K562 (cell line): ENCODE measurements at regions not wholly inside any gene's neighbourhood (a gene's known extent, or its start where the extent isn't known, plus 50 kb on each side); places are given as distances from the start of the nearest gene placed in this dataset.
A peak's percentile ranks its signal among the peaks of the same experiment; 100 is the strongest.

Source experiments
- ATAC-seq: fragments of 200-7000 bp; cut with Tn5 transposase; 3 replicates; pipeline ENCODE4 v1.9.1; 2020; ENCODE audit warnings: moderate library complexity
- BruUV-seq: library from RNA; stranded (reverse); fragments of 400-500 nt; replicated peaks from 2 replicates; lab custom pipeline; 2021; lab: Mats Ljungman, UMichigan
- CTCF ChIA-PET: fragments of 300-600 bp; formaldehyde crosslinking; extraction: SDS; loops from one replicate; lab custom pipeline; 2021; ENCODE audit warnings: low intra/inter-chr PET ratio; lab: Yijun Ruan, JAX
- POLR2A ChIA-PET: fragments of 300-600, 350-650 bp; sonication (Branson Sonifier 250); formaldehyde crosslinking; extraction: SDS; loops from one replicate; lab custom pipeline; 2021; ENCODE audit warnings: antibody characterized with exemption, inconsistent platforms; lab: Yijun Ruan, JAX
- DNase-seq, 4 experiments: peaks; one replicate each; pipeline versions ENCODE4 v3.0.0 to v3.0.0-alpha.2; 2011 to 2018; ENCODE audit warnings: low spot score in 3 of 4, mixed read lengths in 3 of 4; ENCODE audit errors: extremely low read depth in 1 of 4
- FAIRE-seq: peaks from 2 replicates; lab custom pipeline; 2011; peaks lifted over from hg19 to GRCh38; lab: Jason Lieb, UNC
- H2AFZ ChIP-seq: 2 replicates; pipeline ENCODE4 v1.6.0; 2011; ENCODE audit warnings: low read depth, low read length, control low read depth, inconsistent platforms
- H3K27ac ChIP-seq: fragments of 200-600 bp; 3 replicates; pipeline ENCODE4 v1.8.0; 2011; ENCODE audit warnings: low read depth, mild to moderate bottlenecking, control low read depth, inconsistent platforms, low read length, moderate library complexity, mixed read lengths; ENCODE audit errors: extremely low read depth
- H3K27me3 ChIP-seq, 2 experiments: fragments of 300-600 bp in 1 of 2; 2 replicates in 1 of 2; 3 replicates in 1 of 2; pipeline versions ENCODE4 v1.6.0 to v1.8.0; 2011; ENCODE audit warnings: inconsistent platforms in 2 of 2, low read length in 2 of 2, mild to moderate bottlenecking in 1 of 2, mixed read lengths in 1 of 2, moderate library complexity in 1 of 2; ENCODE audit not compliant: control insufficient read depth in 2 of 2, insufficient read depth in 2 of 2
- H3K36me3 ChIP-seq: fragments of 300-600 bp; 3 replicates; pipeline ENCODE4 v1.8.0; 2011; ENCODE audit warnings: mild to moderate bottlenecking, low read length, inconsistent platforms; ENCODE audit not compliant: control insufficient read depth, insufficient read depth
- H3K4me1 ChIP-seq, 2 experiments: fragments of 200-600 bp in 1 of 2; replicated peaks in 1 of 2; 2 replicates in 1 of 2; 3 replicates in 1 of 2; pipeline versions ENCODE4 v1.5.1 to v1.8.0; 2011; ENCODE audit warnings: inconsistent platforms in 2 of 2, low read length in 2 of 2, mild to moderate bottlenecking in 1 of 2, mixed read lengths in 1 of 2, moderate library complexity in 1 of 2; ENCODE audit not compliant: control insufficient read depth in 2 of 2, insufficient read depth in 2 of 2
- H3K4me2 ChIP-seq: 2 replicates; pipeline ENCODE4 v1.6.1; 2011; ENCODE audit warnings: low read length, control low read depth, inconsistent platforms, mixed read lengths; ENCODE audit not compliant: insufficient read depth
- H3K4me3 ChIP-seq: fragments of 200-600 bp; sonication (generic), shearing (Covaris generic); 2 replicates; pipeline ENCODE4 v1.5.1; 2016; ENCODE audit warnings: control low read depth, inconsistent platforms
- H3K79me2 ChIP-seq: fragments of 200-600 bp; 3 replicates; pipeline ENCODE4 v1.8.0; 2011; ENCODE audit warnings: low read length, inconsistent platforms; ENCODE audit not compliant: control insufficient read depth, insufficient read depth
- H3K9ac ChIP-seq, 2 experiments: 2 replicates each; pipeline versions ENCODE4 v1.6.0 to v1.6.1; 2011; ENCODE audit warnings: low read depth in 2 of 2, low read length in 2 of 2, control low read depth in 1 of 2, inconsistent platforms in 1 of 2, mild to moderate bottlenecking in 1 of 2, mixed read lengths in 1 of 2; ENCODE audit not compliant: insufficient read depth in 1 of 2
- H3K9me1 ChIP-seq: one replicate; pipeline ENCODE4 v1.6.0; 2011; ENCODE audit warnings: inconsistent platforms, mild to moderate bottlenecking, low read length, moderate library complexity; ENCODE audit not compliant: control insufficient read depth, insufficient read depth
- H3K9me3 ChIP-seq: replicated peaks from 2 replicates; pipeline ENCODE4 v1.5.1; 2011; ENCODE audit warnings: low read depth, low read length, inconsistent platforms; ENCODE audit not compliant: control insufficient read depth, insufficient read depth
- H4K20me1 ChIP-seq: replicated peaks from 2 replicates; pipeline ENCODE4 v1.6.1; 2011; ENCODE audit warnings: low read length, inconsistent platforms, mixed read lengths; ENCODE audit not compliant: control insufficient read depth, insufficient read depth
- CTBP1 ChIP-seq: fragments of 450-650 bp; IDR thresholded peaks from 2 replicates; pipeline ENCODE4 v1.6.1; 2016; ENCODE audit warnings: borderline replicate concordance
- CXXC5 ChIP-seq: fragments of 250-450 bp; sonication (Bioruptor Pico); IDR thresholded peaks from 2 replicates; pipeline ENCODE4 v1.8.0; 2022; ENCODE audit warnings: inconsistent platforms, mild to moderate bottlenecking, moderate library complexity
- ELF1 ChIP-seq: fragments of 200-800 bp; sonication (Bioruptor generic); IDR thresholded peaks from 2 replicates; pipeline ENCODE4 v1.6.1; 2016; ENCODE audit warnings: missing genetic modification characterization, missing compliant biosample characterization
- GABPA ChIP-seq: fragments of 200-800 bp; sonication (Bioruptor generic); conservative IDR thresholded peaks from 2 replicates; pipeline ENCODE4 v1.6.1; 2016; ENCODE audit warnings: low read depth, missing genetic modification characterization, missing compliant biosample characterization
- MAZ ChIP-seq, 2 experiments: fragments of 450-650 bp in 1 of 2; sonication (generic) in 1 of 2; formaldehyde crosslinking; IDR thresholded peaks in 1 of 2; conservative IDR thresholded peaks in 1 of 2; 2 replicates each; pipeline versions ENCODE4 v1.4.0 to v1.5.0; 2020; ENCODE audit warnings: mild to moderate bottlenecking in 1 of 2, missing genetic modification reagents in 1 of 2
- NR2C2 ChIP-seq, 2 experiments: fragments of 200-800 bp in 1 of 2; sonication (Bioruptor generic) in 1 of 2; sonication (generic) in 1 of 2; formaldehyde crosslinking in 1 of 2; IDR thresholded peaks; 2 replicates each; pipeline versions ENCODE4 v1.6.1 to v1.8.0; 2016 to 2022; ENCODE audit warnings: mild to moderate bottlenecking in 1 of 2, missing compliant biosample characterization in 1 of 2, missing genetic modification characterization in 1 of 2, missing genetic modification reagents in 1 of 2
- NR4A1 ChIP-seq, 2 experiments: fragments of 250-450 bp in 1 of 2; fragments of 450-650 bp in 1 of 2; sonication (Bioruptor Pico) in 1 of 2; IDR thresholded peaks; 2 replicates each; pipeline versions ENCODE4 v1.4.0 to v1.6.1; 2016 to 2020; ENCODE audit warnings: mild to moderate bottlenecking in 2 of 2, missing compliant biosample characterization in 1 of 2, missing genetic modification characterization in 1 of 2, moderate library complexity in 1 of 2
- RAD21 ChIP-seq, 2 experiments: fragments of 250-450 bp in 1 of 2; fragments of 450-650 bp in 1 of 2; sonication (Bioruptor Pico) in 1 of 2; formaldehyde crosslinking in 1 of 2; IDR thresholded peaks in 1 of 2; conservative IDR thresholded peaks in 1 of 2; 2 replicates each; pipeline versions ENCODE4 v1.4.0 to v1.8.0; 2020 to 2022; ENCODE audit warnings: mild to moderate bottlenecking in 2 of 2, moderate library complexity in 1 of 2
- SMAD4 ChIP-seq: fragments of 250-450 bp; sonication (Bioruptor Pico); conservative IDR thresholded peaks from 2 replicates; pipeline ENCODE4 v1.8.0; 2021; ENCODE audit warnings: inconsistent platforms, mild to moderate bottlenecking, moderate library complexity
- SRSF1 ChIP-seq: fragments of 200-400 bp; formaldehyde crosslinking; IDR thresholded peaks from 2 replicates; pipeline ENCODE4 v1.6.1; 2017; ENCODE audit warnings: mild to moderate bottlenecking, low read depth, low read length, moderate library complexity
- ZNF134 ChIP-seq: fragments of 250-450 bp; sonication (Bioruptor Pico); conservative IDR thresholded peaks from 2 replicates; pipeline ENCODE4 v1.4.0; 2020
- WGBS: fragments of 100-300 bp; shearing (Covaris generic); methylation state at CpG from one replicate; pipeline ENCODE4 v1.1.6; 2016; ENCODE audit warnings: low coverage, mixed read lengths; ENCODE audit not compliant: insufficient coverage; ENCODE audit errors: missing lambda C conversion rate; 5-methylcytosine and 5-hydroxymethylcytosine counted together
- in situ Hi-C: fragments of 300-500 bp; cut with MboI; formaldehyde crosslinking; loops from 4 replicates; pipeline ENCODE4 v1.15.0; 2018; ENCODE audit warnings: inconsistent platforms, mixed read lengths
- intact Hi-C: fragments of 100-400 bp; cut with micrococcal nuclease; formaldehyde crosslinking; loops from 2 replicates; pipeline ENCODE4 v1.14.2; 2022
- TF ChIP-seq, protein P1 (sequence below), 3 experiments: IDR thresholded peaks in 2 of 3; conservative IDR thresholded peaks in 1 of 3; 2 replicates each; pipeline ENCODE4 v1.5.1; 2011 to 2012; ENCODE audit warnings: low read length in 3 of 3, mild to moderate bottlenecking in 3 of 3, control low read depth in 2 of 3, improper control_type of control experiment in 1 of 3, inconsistent platforms in 1 of 3, low read depth in 1 of 3, mixed read lengths in 1 of 3, moderate library complexity in 1 of 3; ENCODE audit not compliant: insufficient read depth in 2 of 3
- TF ChIP-seq, protein P2 (sequence below): IDR thresholded peaks from 2 replicates; pipeline ENCODE4 v1.6.1; 2011; ENCODE audit warnings: borderline replicate concordance, low read depth, mild to moderate bottlenecking, moderate library complexity, low read length; ENCODE audit not compliant: insufficient read depth, poor library complexity, severe bottlenecking

DNA sequence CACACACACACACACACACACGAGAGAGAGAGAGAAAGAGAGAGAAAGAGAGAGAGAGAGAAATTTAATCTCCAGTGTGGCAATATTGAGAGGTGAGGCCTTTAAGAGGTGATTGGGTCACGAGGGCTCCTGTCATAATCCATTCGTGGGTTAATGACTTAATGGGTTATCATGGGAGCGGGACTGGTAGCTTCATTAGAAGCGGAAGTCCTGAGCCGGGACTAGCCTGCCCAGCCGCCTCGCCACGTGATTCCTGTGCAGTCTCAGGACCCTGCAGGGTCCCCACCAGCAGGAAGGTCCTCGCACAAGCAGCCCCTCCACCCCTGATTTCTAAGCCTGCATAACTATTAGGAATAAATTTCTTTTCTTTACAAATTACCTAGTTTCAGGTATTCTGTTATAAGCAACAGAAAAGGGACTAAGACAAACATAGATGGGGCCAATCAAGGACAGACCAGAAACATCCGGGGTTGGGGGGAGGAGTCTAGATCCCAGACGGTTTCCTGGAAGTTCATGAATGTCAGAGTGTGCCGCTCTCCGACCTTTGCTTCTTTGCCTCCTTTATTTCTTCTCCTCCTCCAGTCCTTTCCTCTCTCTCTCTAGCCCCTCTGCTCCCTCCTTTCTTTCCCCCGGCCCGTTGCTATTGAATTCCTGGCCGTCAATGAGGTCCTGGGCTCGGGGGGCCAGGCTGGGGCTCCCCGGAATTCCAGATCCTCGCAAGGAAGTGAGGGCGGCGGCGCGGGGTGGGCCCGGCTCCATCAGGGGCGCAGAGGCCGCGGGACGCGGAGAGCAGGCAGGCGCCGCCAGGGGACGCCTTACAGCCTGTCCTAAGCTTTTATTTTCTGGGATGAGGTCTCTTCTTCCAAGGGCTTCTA is 146.8 kb downstream of the CYP26A1 start:
- Histone ChIP-seq H3K27ac (no peak overlapping the region), H3K4me2 (peak overlapping the region; percentile 52), H3K4me3 (peak overlapping the region; percentile 19; the same call in 1 of the 2 replicates), H2AFZ (peak overlapping the region; percentile 77), H3K9me3 (no peaks in the 10 kb centered on the region), H3K79me2 (no peaks in the 10 kb centered on the region), H3K36me3 (no peaks in the 10 kb centered on the region), H3K27me3 (peaks cover 0 to 1% of the 10 kb centered on the region in 2 experiments; a peak in 2 of 5 replicates), H4K20me1 (no peaks in the 10 kb centered on the region), H3K9ac (no peak overlapping the region), H3K9me1 (no peaks in the 10 kb centered on the region), H3K4me1 (peaks cover 3 to 6% of the 10 kb centered on the region in 2 experiments; a peak in 2 of 5 replicates)
- intact Hi-C loops (loop anchor here (1.0 to 10.0 kb wide), 2 partner anchors 69 to 134 kb away; no protein-coding TSS in a partner anchor), in situ Hi-C loops (no loop called here)
- DNase-seq, result peak; percentile 20 to 35 (median 26)
- FAIRE-seq, result no peak
- 9% methylated on average over 26 of the region's 33 CpGs for WGBS
- ATAC-seq, result peak; percentile 87
- no TSS peak for BruUV-seq
- POLR2A ChIA-PET, result no interaction called here
- CTCF ChIA-PET, result no interaction called here
- TF ChIP-seq RAD21 (CRISPR knock-in tag; conservative IDR thresholded peaks at IDR 0.05 in 1 of 2, IDR thresholded peaks at IDR 0.05 in 1 of 2) (peak in 1 of 2 experiments; percentile 22; a peak in 1 of 4 replicates), NR2C2 (CRISPR knock-in tag; IDR thresholded peaks at IDR 0.05) (no peak), NR2C2 (tag; IDR thresholded peaks at IDR 0.05) (peak; percentile 24), SMAD4 (peak; percentile 61), SRSF1 (no peak), ZNF134 (CRISPR knock-in tag) (peak; percentile 99), MAZ (CRISPR knock-in tag; conservative IDR thresholded peaks at IDR 0.05 in 1 of 2, IDR thresholded peaks at IDR 0.05 in 1 of 2) (peak in 1 of 2 experiments; percentile 47; a peak in 1 of 4 replicates), GABPA (0 out of 2 replicates have a peak, but pooled peaks have one; percentile 21), CTBP1 (0 out of 2 replicates have a peak, but pooled peaks have one; percentile 32), ELF1 (tag) (0 out of 2 replicates have a peak, but pooled peaks have one; percentile 13), CXXC5 (CRISPR knock-in tag) (peak; percentile 49), NR4A1 (CRISPR knock-in tag; IDR thresholded peaks at IDR 0.05) (no peak), NR4A1 (tag; IDR thresholded peaks at IDR 0.05) (0 out of 2 replicates have a peak, but pooled peaks have one; percentile 22)
- TF ChIP-seq, protein P1, sequence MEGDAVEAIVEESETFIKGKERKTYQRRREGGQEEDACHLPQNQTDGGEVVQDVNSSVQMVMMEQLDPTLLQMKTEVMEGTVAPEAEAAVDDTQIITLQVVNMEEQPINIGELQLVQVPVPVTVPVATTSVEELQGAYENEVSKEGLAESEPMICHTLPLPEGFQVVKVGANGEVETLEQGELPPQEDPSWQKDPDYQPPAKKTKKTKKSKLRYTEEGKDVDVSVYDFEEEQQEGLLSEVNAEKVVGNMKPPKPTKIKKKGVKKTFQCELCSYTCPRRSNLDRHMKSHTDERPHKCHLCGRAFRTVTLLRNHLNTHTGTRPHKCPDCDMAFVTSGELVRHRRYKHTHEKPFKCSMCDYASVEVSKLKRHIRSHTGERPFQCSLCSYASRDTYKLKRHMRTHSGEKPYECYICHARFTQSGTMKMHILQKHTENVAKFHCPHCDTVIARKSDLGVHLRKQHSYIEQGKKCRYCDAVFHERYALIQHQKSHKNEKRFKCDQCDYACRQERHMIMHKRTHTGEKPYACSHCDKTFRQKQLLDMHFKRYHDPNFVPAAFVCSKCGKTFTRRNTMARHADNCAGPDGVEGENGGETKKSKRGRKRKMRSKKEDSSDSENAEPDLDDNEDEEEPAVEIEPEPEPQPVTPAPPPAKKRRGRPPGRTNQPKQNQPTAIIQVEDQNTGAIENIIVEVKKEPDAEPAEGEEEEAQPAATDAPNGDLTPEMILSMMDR (IDR thresholded peaks at IDR 0.05 in 2 of 3, conservative IDR thresholded peaks at IDR 0.05 in 1 of 3; ENCODE audit: insufficient read depth in 2 of 3, low read depth in 1 of 3, low read length in 3 of 3), result peak; percentile 25 to 43 (median 42); a peak in 3 of 6 replicates
- TF ChIP-seq, protein P2, sequence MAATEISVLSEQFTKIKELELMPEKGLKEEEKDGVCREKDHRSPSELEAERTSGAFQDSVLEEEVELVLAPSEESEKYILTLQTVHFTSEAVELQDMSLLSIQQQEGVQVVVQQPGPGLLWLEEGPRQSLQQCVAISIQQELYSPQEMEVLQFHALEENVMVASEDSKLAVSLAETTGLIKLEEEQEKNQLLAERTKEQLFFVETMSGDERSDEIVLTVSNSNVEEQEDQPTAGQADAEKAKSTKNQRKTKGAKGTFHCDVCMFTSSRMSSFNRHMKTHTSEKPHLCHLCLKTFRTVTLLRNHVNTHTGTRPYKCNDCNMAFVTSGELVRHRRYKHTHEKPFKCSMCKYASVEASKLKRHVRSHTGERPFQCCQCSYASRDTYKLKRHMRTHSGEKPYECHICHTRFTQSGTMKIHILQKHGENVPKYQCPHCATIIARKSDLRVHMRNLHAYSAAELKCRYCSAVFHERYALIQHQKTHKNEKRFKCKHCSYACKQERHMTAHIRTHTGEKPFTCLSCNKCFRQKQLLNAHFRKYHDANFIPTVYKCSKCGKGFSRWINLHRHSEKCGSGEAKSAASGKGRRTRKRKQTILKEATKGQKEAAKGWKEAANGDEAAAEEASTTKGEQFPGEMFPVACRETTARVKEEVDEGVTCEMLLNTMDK, result peak; percentile 87
